Liver (tissue), 3 donors: ENCODE measurements at regions not wholly inside any gene's neighbourhood (a gene's known extent, or its start where the extent isn't known, plus 50 kb on each side); places are given as distances from the start of the nearest gene placed in this dataset.

Experiments
- EGR1 ChIP-seq, 2 donors: IDR thresholded peaks; 2 replicates each; pipeline ENCODE4 v1.6.1; 2016 to 2018; ENCODE audit warnings: antibody characterized with exemption in 2 of 2, low read depth in 2 of 2
- FOXA1 ChIP-seq: IDR thresholded peaks from 2 replicates; pipeline ENCODE4 v1.6.1; 2016; ENCODE audit warnings: antibody characterized with exemption
- GABPA ChIP-seq, 2 donors: IDR thresholded peaks in 1 of 2; conservative IDR thresholded peaks in 1 of 2; 2 replicates each; pipeline ENCODE4 v1.6.1; 2016; ENCODE audit warnings: antibody characterized with exemption in 2 of 2, mild to moderate bottlenecking in 1 of 2, moderate library complexity in 1 of 2
- HNF4G ChIP-seq: IDR thresholded peaks from 2 replicates; pipeline ENCODE4 v1.6.1; 2016; ENCODE audit warnings: antibody characterized with exemption
- JUND ChIP-seq, 2 donors: IDR thresholded peaks; 2 replicates each; pipeline ENCODE4 v1.6.1; 2016; ENCODE audit warnings: antibody characterized with exemption in 2 of 2
- MAX ChIP-seq: IDR thresholded peaks from 2 replicates; pipeline ENCODE4 v1.6.1; 2016; ENCODE audit warnings: antibody characterized with exemption
- NR2F2 ChIP-seq: IDR thresholded peaks from 2 replicates; pipeline ENCODE4 v1.6.1; 2016; ENCODE audit warnings: antibody characterized with exemption
- RAD21 ChIP-seq, 2 donors: IDR thresholded peaks; 2 replicates each; pipeline ENCODE4 v1.6.1; 2016; ENCODE audit warnings: antibody characterized with exemption in 2 of 2, mild to moderate bottlenecking in 2 of 2
- RXRA ChIP-seq, 2 donors: IDR thresholded peaks; 2 replicates each; pipeline ENCODE4 v1.6.1; 2017 to 2018; ENCODE audit warnings: antibody characterized with exemption in 2 of 2, mild to moderate bottlenecking in 1 of 2
- TAF1 ChIP-seq: conservative IDR thresholded peaks from 2 replicates; pipeline ENCODE4 v1.6.1; 2016; ENCODE audit warnings: antibody characterized with exemption, mild to moderate bottlenecking
- YY1 ChIP-seq: IDR thresholded peaks from 2 replicates; pipeline ENCODE4 v1.6.1; 2016; ENCODE audit warnings: antibody characterized with exemption, mild to moderate bottlenecking
- TF ChIP-seq, protein P1 (sequence below): IDR thresholded peaks from 2 replicates; pipeline ENCODE4 v1.6.1; 2016; ENCODE audit warnings: antibody characterized with exemption, mild to moderate bottlenecking
- TF ChIP-seq, protein P2 (sequence below): fragments of 150-350 bp; IDR thresholded peaks from 2 replicates; pipeline ENCODE4 v1.5.1; 2017; ENCODE audit warnings: improper control_type of control experiment, low read depth, low read length; ENCODE audit not compliant: missing input control
- TF ChIP-seq, protein P3 (sequence below): IDR thresholded peaks from 2 replicates; pipeline ENCODE4 v1.6.1; 2016; ENCODE audit warnings: antibody characterized with exemption
- donor health status: healthy.
- donor health status: healthy.

GRCh38 chr6:19059102-19059501, 672.0 kb downstream of the RNF144B start:
- TF ChIP-seq, protein P1, sequence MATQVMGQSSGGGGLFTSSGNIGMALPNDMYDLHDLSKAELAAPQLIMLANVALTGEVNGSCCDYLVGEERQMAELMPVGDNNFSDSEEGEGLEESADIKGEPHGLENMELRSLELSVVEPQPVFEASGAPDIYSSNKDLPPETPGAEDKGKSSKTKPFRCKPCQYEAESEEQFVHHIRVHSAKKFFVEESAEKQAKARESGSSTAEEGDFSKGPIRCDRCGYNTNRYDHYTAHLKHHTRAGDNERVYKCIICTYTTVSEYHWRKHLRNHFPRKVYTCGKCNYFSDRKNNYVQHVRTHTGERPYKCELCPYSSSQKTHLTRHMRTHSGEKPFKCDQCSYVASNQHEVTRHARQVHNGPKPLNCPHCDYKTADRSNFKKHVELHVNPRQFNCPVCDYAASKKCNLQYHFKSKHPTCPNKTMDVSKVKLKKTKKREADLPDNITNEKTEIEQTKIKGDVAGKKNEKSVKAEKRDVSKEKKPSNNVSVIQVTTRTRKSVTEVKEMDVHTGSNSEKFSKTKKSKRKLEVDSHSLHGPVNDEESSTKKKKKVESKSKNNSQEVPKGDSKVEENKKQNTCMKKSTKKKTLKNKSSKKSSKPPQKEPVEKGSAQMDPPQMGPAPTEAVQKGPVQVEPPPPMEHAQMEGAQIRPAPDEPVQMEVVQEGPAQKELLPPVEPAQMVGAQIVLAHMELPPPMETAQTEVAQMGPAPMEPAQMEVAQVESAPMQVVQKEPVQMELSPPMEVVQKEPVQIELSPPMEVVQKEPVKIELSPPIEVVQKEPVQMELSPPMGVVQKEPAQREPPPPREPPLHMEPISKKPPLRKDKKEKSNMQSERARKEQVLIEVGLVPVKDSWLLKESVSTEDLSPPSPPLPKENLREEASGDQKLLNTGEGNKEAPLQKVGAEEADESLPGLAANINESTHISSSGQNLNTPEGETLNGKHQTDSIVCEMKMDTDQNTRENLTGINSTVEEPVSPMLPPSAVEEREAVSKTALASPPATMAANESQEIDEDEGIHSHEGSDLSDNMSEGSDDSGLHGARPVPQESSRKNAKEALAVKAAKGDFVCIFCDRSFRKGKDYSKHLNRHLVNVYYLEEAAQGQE = no peak
- TF ChIP-seq, protein P2, sequence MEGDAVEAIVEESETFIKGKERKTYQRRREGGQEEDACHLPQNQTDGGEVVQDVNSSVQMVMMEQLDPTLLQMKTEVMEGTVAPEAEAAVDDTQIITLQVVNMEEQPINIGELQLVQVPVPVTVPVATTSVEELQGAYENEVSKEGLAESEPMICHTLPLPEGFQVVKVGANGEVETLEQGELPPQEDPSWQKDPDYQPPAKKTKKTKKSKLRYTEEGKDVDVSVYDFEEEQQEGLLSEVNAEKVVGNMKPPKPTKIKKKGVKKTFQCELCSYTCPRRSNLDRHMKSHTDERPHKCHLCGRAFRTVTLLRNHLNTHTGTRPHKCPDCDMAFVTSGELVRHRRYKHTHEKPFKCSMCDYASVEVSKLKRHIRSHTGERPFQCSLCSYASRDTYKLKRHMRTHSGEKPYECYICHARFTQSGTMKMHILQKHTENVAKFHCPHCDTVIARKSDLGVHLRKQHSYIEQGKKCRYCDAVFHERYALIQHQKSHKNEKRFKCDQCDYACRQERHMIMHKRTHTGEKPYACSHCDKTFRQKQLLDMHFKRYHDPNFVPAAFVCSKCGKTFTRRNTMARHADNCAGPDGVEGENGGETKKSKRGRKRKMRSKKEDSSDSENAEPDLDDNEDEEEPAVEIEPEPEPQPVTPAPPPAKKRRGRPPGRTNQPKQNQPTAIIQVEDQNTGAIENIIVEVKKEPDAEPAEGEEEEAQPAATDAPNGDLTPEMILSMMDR = no peak
- TF ChIP-seq FOXA1 (no peak), TAF1 (no peak), EGR1 (IDR thresholded peaks at IDR 0.05; ENCODE audit: low read depth in 2 of 2) (no peak), JUND (IDR thresholded peaks at IDR 0.05) (no peak), RAD21 (IDR thresholded peaks at IDR 0.05) (no peak), HNF4G (no peak), NR2F2 (no peak), YY1 (no peak), RXRA (IDR thresholded peaks at IDR 0.05) (no peak), GABPA (IDR thresholded peaks at IDR 0.05 in 1 of 2, conservative IDR thresholded peaks at IDR 0.05 in 1 of 2) (no peak), MAX (no peak)
- TF ChIP-seq, protein P3, sequence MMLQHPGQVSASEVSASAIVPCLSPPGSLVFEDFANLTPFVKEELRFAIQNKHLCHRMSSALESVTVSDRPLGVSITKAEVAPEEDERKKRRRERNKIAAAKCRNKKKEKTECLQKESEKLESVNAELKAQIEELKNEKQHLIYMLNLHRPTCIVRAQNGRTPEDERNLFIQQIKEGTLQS = no peak
